Endodermal cell (in vitro differentiated cells): ENCODE measurements at regions not wholly inside any gene's neighbourhood (a gene's known extent, or its start where the extent isn't known, plus 50 kb on each side); places are given as distances from the start of the nearest gene placed in this dataset.

ENCODE experiments used
- DNase-seq: peaks from one replicate; pipeline ENCODE4 v3.0.0-alpha.2; 2017
- H3K27ac ChIP-seq: 2 replicates; pipeline ENCODE4 v1.5.1; 2013; ENCODE audit warnings: mild to moderate bottlenecking, low read depth, low read length, moderate library complexity
- H3K27me3 ChIP-seq: 2 replicates; pipeline ENCODE4 v1.6.1; 2013; ENCODE audit warnings: mild to moderate bottlenecking, low read length, moderate library complexity; ENCODE audit not compliant: insufficient read depth, control insufficient read depth, poor library complexity, severe bottlenecking
- H3K36me3 ChIP-seq: 2 replicates; pipeline ENCODE4 v1.7.0; 2013; ENCODE audit warnings: mild to moderate bottlenecking, low read length, moderate library complexity; ENCODE audit not compliant: control insufficient read depth, insufficient read depth
- H3K4me1 ChIP-seq: one replicate; pipeline ENCODE4 v1.7.0; 2013; ENCODE audit warnings: low read length; ENCODE audit not compliant: control insufficient read depth, insufficient read depth
- H3K4me3 ChIP-seq: 2 replicates; pipeline ENCODE4 v1.5.1; 2013; ENCODE audit warnings: mild to moderate bottlenecking, low read length, moderate library complexity
- H3K9ac ChIP-seq: 2 replicates; pipeline ENCODE4 v1.6.1; 2013; ENCODE audit warnings: mild to moderate bottlenecking, low read length, moderate library complexity; ENCODE audit not compliant: poor library complexity, severe bottlenecking; ENCODE audit errors: extremely low read depth
- H3K9me3 ChIP-seq: 2 replicates; pipeline ENCODE4 v1.6.1; 2013; ENCODE audit warnings: mild to moderate bottlenecking, low read length, moderate library complexity; ENCODE audit not compliant: control insufficient read depth
- H3K27ac Mint-ChIP-seq: 2 replicates; pipeline ENCODE4 v1.8.0; 2020; ENCODE audit warnings: mixed read lengths
- H3K27me3 Mint-ChIP-seq: 2 replicates; pipeline ENCODE4 v1.8.0; 2021; ENCODE audit warnings: mild to moderate bottlenecking, mixed read lengths; ENCODE audit not compliant: insufficient read depth
- H3K36me3 Mint-ChIP-seq: 2 replicates; pipeline ENCODE4 v1.8.0; 2020; ENCODE audit warnings: low read depth, mixed read lengths
- H3K4me1 Mint-ChIP-seq: 2 replicates; pipeline ENCODE4 v1.8.0; 2020; ENCODE audit warnings: mixed read lengths
- H3K4me3 Mint-ChIP-seq: 2 replicates; pipeline ENCODE4 v1.8.0; 2020; ENCODE audit warnings: mild to moderate bottlenecking, moderate library complexity, mixed read lengths
- H3K9me3 Mint-ChIP-seq: 2 replicates; pipeline ENCODE4 v1.8.0; 2020; ENCODE audit warnings: mild to moderate bottlenecking, mixed read lengths
- WGBS, 2 experiments: methylation state at CpG; one replicate each; pipeline versions ENCODE4 v1.1.5 to v1.1.7; 2013; ENCODE audit warnings: missing lambda C conversion rate in 2 of 2, mixed read lengths in 1 of 2; ENCODE audit not compliant: insufficient coverage in 1 of 2, insufficient read length in 1 of 2; 5-methylcytosine and 5-hydroxymethylcytosine counted together
- TF ChIP-seq, protein P1 (sequence below): fragments of 200-600 bp; sonication (generic); conservative IDR thresholded peaks from 2 replicates; pipeline ENCODE4 v1.5.0; 2021; ENCODE audit warnings: antibody characterized with exemption, mild to moderate bottlenecking

DNA sequence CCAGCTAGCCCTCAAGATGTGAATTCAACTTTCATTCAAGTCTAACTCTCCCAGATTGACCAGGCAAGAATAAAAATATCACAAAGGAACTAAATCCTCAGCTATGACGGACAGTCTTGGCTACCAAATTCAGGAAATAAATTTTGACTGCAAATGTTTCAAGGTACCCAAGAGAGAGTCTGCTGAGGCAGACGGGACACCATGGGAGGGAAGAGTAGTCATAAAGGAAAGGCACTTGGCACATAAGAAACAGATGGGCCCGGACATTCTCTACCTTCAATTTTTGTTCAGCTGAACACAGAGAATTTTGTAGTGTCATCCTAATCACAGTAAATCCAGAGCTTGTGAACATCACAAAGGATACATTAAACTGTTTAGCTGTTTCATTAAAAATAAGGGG, 390.0 kb downstream of the DTWD2 start:
- no peaks in the 10 kb centered on the region for H3K27me3 ChIP-seq
- H3K36me3 Mint-ChIP-seq, result no peaks in the 10 kb centered on the region
- no peak for DNase-seq
- no peaks in the 10 kb centered on the region for H3K36me3 ChIP-seq
- H3K27me3 Mint-ChIP-seq, result no peaks in the 10 kb centered on the region
- 84 to 93% methylated on average over 3 of the region's 3 CpGs for WGBS, 2 experiments
- no peak overlapping the region for H3K4me3 ChIP-seq
- H3K9ac ChIP-seq, result no peak overlapping the region
- H3K4me1 ChIP-seq, result no peaks in the 10 kb centered on the region
- no peak overlapping the region for H3K27ac ChIP-seq
- no peaks in the 10 kb centered on the region for H3K9me3 Mint-ChIP-seq
- no peaks in the 10 kb centered on the region for H3K9me3 ChIP-seq
- TF ChIP-seq, protein P1, sequence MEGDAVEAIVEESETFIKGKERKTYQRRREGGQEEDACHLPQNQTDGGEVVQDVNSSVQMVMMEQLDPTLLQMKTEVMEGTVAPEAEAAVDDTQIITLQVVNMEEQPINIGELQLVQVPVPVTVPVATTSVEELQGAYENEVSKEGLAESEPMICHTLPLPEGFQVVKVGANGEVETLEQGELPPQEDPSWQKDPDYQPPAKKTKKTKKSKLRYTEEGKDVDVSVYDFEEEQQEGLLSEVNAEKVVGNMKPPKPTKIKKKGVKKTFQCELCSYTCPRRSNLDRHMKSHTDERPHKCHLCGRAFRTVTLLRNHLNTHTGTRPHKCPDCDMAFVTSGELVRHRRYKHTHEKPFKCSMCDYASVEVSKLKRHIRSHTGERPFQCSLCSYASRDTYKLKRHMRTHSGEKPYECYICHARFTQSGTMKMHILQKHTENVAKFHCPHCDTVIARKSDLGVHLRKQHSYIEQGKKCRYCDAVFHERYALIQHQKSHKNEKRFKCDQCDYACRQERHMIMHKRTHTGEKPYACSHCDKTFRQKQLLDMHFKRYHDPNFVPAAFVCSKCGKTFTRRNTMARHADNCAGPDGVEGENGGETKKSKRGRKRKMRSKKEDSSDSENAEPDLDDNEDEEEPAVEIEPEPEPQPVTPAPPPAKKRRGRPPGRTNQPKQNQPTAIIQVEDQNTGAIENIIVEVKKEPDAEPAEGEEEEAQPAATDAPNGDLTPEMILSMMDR, result no peak
- H3K27ac Mint-ChIP-seq, result no peak overlapping the region
- no peak overlapping the region for H3K4me3 Mint-ChIP-seq
- H3K4me1 Mint-ChIP-seq, result no peaks in the 10 kb centered on the region

DNA sequence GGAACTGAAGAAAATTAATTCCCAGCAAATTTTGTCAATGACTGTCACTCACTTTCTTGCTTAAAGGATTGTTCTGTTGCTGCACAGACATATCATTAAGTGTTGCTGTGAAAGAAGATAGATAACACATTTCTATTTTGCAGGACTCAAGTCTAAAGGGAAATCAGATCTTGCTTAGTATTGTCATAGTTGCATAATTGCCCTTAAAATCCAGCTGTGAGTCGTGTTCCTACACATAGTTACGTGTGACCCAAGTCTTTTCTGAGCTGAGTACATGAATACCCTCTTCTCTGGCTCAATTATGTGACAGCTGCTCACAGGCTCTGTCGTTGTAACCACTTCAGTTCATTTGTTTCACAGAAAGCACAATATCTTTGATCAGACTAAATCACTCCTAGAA, 390.8 kb downstream of the DTWD2 start:
- H3K27me3 Mint-ChIP-seq, result no peaks in the 10 kb centered on the region
- DNase-seq, result no peak
- no peaks in the 10 kb centered on the region for H3K9me3 Mint-ChIP-seq
- Histone ChIP-seq H3K27me3 (no peaks in the 10 kb centered on the region), H3K9ac (no peak overlapping the region), H3K4me1 (no peaks in the 10 kb centered on the region), H3K27ac (no peak overlapping the region), H3K36me3 (no peaks in the 10 kb centered on the region), H3K4me3 (no peak overlapping the region), H3K9me3 (no peaks in the 10 kb centered on the region)
- no peak overlapping the region for H3K27ac Mint-ChIP-seq
- peaks cover 6% of the 10 kb centered on the region for H3K4me1 Mint-ChIP-seq
- H3K4me3 Mint-ChIP-seq, result no peak overlapping the region
- 79 to 84% methylated on average over 3 of the region's 3 CpGs for WGBS, 2 experiments
- H3K36me3 Mint-ChIP-seq, result no peaks in the 10 kb centered on the region
- TF ChIP-seq, protein P1, result no peak

DNA sequence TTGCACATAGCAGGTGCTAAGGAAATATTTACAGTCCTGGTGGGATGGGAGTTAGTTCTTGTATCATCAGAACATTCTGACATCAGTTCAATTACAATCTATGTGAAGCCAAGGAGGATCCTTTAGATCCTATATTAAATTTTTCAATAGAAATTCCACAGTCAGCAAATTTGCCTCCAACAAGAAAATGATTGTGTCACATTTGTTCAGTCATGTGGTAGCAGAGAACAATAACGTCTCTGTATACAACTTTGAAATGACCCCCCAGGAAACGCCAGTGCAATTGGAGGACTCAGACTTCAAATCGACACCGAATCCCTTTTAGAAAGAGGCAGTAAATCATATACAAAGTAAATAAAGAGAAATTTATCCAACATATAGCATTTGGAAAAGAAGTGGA, 392.1 kb downstream of the DTWD2 start:
- H3K9ac ChIP-seq, result no peak overlapping the region
- Mint-ChIP-seq H3K27me3 (no peaks in the 10 kb centered on the region), H3K9me3 (no peaks in the 10 kb centered on the region), H3K4me3 (no peak overlapping the region), H3K4me1 (peaks cover 6% of the 10 kb centered on the region), H3K27ac (no peak overlapping the region), H3K36me3 (no peaks in the 10 kb centered on the region)
- H3K4me1 ChIP-seq, result no peaks in the 10 kb centered on the region
- no peaks in the 10 kb centered on the region for H3K36me3 ChIP-seq
- no peak overlapping the region for H3K27ac ChIP-seq
- TF ChIP-seq, protein P1, result no peak
- no peaks in the 10 kb centered on the region for H3K9me3 ChIP-seq
- H3K4me3 ChIP-seq, result no peak overlapping the region
- DNase-seq, result no peak
- no peaks in the 10 kb centered on the region for H3K27me3 ChIP-seq
- WGBS, 2 experiments, result 95 to 100% methylated on average over 2 to 4 of the region's 4 CpGs
